Stimulated activated CD4-positive, alpha-beta T cell treated with anti-CD3 and anti-CD28 coated beads, Interleukin-1b, Interleukin-23, amount 100 ng/mL, for 1 hour (primary cell): ENCODE measurements at regions not wholly inside any gene's neighbourhood (a gene's known extent, or its start where the extent isn't known, plus 50 kb on each side); places are given as distances from the start of the nearest gene placed in this dataset.
"Not testable (repeated sequence)": the region's sequence is repeated elsewhere in the genome, so short reads cannot be mapped to it uniquely, and the experiment has no call there.

ENCODE experiments used
- DNase-seq, 2 donors: peaks; one replicate each; pipeline ENCODE4 v3.0.0-alpha.2; 2020; ENCODE audit warnings: low read depth in 2 of 2

DNA sequence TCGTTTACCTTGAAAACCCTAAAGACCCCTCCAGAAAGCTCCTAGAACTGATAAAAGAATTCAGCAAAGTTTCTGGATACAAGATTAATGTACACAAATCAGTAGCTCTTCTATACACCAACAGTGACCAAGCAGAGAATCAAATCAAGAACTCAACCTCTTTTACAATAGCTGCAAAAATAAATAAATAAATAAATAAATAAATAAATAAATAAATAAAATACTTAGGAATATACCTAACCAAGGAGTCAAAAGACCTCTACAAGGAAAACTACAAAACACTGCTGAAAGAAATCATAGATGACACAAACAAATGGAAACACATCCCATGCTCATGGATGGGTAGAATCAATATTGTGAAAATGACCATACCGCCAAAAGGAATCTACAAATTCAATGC, 186.8 kb upstream of the EOLA2 start:
- DNase-seq: not testable (repeated sequence)

DNA sequence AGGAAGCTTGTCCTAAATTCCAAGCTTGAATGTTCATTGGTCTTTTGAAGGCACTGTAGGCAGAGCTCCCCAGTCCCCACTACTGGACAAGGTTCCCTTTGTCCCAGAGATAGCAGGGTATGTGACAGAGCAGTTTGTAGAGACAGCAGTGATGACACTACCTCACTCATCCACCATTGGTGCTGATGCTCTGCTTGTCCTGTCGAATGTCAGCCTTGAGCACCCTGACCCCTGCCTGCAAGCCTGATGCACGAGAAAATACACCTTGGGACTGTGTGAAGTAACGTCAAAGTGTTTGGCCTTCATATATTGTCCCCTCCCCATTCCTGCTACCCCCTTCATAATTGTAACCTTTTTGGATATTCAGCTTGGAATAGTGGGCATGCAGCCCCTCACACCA, 188.9 kb upstream of the EOLA2 start:
- DNase-seq: no peak

DNA sequence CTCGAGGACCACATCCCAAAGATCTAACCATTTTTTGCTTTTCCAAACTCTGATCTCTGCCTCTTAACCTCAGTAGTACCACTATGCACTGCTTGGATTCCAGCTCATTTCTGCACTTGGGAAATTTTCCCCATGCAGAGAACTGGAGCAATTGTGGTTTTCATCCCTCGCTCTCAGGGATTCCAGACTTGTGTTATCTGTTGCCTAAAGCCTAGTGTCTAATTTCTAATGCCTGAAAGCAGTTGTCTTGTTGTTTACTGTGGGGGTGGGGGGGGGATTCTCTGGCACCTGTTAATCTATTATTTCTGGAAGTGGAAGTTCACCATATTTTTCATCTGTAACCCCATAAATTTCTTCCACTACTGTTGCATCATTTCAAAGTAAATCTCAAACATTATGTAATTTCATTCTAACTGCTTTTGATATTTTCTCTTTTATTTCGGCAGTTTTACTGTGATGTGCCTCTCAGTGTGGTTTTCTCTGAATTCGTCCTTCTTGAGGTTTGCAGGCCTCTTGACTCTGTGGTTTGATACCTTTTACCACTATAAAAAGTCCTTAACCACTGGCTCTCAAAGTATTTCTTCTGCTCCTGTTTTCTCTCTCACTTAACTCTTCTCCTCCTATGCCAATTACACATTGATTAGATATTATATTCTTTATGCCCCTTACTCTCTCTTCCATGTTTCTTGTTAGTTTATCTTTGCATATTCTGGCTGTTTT, 205.6 kb upstream of the EOLA2 start:
- DNase-seq: no peak

DNA sequence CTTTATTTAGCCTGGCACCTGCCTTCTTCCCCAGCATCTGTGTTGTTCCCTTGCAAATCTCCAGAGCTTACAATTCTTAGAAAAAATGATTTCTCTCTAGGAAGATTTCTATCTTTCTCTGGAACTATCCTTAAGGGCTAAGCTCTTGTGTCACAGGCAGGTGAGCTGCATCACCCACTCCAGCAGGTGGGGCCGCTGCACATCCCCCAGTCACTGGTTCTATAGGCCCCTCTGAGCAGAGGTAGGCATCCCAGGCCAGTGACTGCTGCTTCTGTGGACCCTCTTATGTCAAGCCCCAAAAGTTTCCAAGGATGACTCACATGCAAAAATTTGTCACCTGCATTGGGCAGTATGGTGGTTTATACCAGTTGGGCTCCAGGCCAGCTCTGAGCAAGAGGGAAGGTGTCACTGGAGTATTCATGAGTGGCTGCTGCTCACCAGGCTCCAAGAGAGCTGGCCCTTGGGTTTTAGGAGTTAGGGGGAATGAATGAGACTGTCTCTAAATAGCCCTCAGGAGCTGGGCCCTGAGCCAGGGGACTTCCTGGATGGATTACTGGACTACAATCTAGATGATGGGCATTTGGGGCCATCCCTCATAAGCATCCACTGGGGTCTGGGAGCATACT, 208.1 kb upstream of the EOLA2 start:
- no peak for DNase-seq

DNA sequence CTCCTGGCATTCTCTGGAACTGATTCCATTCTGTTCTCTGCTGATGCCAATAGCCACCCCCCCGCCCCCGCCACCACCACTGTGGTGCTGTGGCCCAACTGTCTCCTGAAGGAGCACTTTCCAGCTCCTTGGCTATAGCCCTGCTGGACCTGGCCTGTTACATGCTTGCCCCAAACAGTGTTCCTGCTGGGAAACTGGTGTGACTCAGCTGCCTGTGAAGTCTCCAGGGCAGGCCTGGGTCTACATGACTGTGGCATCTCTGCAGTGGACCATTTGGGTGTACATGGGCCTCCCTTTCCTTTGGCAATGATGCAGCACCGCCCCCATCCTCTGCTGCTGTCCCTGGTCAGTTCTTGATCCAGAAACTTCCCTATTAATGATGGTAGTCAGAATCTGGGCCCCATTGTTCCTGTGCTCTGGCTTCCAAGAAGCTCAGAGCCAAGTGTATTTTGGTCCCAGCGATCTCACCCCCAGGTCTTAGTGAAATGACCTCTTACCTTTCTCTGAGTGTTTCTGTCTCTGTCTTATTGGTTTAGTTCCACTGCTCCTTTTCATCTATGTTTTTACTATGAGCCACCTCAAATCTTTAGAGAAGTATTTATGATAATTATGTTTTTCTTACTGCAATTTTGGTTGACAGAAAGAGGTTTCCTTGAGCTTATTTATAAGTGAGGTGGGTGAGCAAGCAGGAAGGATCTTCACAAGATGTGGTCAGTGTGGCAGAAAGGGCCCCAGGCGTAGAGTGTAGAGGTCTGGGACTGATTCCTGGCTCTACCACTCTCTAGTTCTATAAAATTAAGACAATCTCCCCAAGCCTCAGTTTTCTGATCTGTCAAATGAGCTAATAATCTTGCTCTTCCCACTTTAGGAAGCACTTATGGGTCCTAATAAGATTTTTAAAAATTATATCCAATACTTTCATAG, 210.7 kb upstream of the EOLA2 start:
- DNase-seq: no peak

DNA sequence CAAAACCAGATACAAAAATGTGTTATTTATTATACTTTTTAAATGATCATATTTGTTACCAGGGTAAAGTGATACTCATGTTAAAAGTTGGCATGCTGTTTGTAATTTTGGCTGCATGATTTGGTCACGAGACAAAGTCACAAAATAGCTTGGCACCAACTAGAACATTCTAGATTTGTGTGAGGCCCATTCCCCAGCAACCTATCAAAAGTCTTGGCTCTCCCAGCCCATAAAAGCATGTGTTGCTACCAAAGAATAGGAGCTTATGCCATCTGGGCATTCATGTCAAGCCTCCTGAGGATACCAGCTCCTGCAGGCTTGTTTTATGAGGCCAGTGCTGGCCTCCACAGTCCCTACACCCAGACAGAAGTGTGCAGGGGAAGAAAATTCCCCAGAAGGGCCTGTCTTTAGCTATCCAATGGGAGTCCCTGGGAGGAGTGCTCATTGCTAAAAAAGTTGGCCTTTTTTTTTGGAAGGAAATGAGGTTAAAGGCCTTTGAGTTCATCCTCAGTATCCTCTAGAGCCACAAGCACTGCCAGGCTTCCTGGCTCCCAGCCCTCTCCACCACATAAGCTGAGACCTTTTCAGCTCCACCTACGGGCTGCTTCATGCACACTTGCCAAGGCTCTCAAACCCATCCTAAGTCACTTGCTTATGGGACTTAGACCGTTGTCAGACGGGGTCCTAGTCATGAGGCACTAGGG, 211.9 kb upstream of the EOLA2 start:
- no peak for DNase-seq

DNA sequence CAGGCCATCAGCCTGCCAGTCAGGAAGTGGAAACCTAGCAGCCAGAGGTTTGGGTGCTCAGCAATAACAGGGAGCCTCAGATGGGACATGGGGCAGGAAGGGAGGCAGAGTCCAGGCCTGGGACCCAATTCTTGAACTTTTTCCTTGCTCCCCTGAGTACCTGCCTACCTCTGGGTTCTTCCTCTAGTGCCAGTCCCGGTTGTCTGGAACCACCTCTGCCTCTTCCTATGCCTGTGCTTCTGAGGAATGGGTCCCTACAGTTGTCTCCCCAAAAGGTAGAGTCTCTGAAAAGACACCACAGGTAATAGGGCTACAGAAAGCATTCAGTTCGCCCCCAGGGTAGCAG, 212.4 kb upstream of the MAMLD1 start:
- no peak for DNase-seq

DNA sequence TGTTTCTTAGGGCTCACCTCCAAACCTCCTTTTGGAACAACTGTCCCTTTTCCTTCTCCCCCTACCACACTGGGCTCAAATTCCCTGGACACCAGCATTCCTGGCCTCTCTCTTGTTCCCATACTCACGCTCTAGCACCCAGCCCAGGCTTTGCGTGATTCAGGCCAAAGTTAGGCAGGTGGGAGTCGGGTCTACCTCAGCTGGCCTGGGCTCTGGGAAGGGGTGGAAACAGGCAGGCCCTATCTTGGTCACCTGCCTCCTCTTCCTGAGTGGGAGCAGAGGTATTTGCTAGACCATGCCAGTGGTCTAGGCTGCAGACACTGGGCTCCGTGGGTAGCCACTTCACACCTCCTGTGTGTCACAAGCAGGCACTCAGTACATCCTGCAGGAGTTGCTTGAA, 211.1 kb upstream of the MAMLD1 start:
- DNase-seq: no peak

DNA sequence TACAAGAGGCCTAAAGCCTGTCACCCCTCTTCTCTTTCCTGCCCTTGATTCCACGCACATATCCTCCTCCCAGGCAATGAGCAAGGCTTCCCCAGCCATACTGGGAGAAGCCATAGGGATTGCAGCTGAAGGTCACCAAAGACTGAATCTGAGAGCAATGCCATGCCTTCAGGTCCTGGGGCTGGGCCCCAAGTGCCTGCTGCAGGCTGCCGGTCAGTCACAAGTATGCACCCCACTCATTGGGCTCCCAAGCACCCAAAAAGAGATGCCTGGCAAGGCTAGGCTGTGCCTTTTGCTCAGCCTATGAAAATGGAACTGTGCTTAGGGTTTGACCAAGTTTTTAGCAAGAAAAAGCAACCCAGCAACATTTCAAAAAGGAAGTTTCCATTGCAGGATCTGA, 210.6 kb upstream of the MAMLD1 start:
- DNase-seq: no peak

DNA sequence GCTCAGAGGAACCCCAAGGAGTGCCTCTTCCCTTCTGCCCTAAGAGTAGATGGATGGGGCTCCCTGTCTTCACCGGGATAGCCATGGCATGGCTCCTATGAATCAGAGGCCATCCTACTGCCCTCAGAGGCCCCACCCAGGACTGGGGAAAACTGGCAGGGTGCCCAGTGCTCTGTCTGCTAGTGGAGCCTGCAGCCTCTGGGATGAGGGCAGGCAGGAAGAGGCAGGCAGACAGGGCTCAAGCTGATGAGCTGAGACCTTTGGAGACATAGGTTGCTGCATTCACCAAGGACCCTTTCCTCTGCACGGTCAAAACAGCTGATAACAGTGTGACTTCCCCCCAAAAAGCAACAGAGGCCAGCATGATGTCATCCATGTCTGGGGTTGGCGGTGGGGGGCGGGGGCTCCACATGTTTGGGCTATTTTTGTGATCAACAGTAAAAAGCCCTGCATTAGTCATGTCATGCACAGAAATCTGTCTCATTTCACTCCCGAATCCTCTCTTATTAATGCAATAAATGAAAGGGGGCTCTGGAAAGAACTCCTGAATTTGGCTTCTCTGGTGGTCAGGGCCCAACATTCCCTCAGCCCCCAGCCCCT, 207.6 kb upstream of the MAMLD1 start:
- no peak for DNase-seq

DNA sequence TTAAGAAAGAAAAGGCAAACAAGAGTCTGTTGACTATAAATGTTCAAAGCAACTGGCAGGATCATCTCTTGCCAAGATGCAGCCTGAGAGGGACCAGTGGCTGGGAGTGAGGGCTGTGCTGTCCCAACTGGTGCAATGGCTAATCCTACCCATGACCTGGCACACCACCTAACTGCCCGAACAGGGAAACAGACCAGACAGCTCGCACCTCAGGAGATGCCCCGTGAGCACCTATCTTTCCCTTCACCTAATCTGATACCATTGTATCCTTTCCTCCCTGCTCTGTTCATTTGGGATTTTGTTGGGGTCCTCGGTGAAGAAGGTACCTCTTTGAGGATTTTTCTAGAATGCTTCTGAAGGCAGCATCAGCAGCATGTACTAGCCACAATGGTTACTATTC, 206.5 kb upstream of the MAMLD1 start:
- no peak for DNase-seq

DNA sequence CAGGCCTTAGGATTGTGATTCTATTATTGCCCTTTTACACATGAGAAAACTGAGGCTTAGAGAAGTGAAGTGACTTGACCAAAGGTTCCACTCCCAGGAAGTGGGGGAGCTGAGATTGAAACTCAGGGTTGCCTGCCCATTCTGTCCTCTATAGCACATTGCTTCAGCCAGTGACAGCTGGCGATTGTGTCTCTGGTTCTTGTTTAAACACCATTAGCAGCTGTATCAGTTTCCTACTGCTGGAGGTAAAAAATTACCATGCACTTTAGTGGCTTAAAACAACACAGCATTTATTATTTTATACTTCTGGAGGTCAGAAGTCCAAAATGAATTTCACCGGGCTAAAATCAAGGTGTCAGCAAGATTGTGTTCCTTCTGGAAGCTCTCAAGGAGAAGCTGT, 205.8 kb upstream of the MAMLD1 start:
- no peak for DNase-seq

DNA sequence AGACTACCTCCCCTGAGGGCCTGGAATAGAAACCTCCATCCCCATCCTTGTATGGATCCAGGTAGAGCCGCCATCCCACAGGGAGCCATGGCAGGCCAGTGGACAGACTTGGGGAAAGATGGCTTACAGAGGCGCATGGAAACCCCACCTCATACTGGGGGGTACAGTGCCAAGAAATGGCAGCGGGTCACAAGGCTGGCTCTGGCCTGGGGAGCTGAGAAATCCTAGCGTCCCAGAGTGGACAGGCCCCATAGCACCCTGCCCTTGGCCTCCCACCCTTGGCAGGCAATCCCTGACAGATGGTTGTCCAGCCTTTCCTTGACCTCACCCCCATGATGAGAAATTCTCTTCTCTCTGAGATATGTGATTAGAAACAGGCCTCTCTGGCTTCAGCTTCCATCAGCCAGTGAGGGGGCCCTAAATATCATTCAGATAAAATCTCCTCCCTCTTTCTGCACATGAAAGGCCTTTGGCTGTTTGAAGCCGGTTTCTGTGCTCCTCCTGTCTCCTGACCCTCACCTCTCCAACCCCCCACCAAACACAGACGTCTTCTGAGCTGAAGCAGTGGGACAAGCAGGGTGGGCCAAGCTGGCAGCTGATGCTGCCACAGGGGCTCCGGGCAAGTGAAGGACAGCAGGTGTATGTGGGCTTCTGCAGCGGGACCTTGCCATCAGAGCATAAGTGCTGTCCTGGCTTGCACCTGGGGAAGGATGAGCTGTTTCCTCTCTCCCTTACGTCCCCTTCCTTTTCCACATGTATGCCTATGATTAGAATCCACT, 204.4 kb upstream of the MAMLD1 start:
- DNase-seq: no peak

DNA sequence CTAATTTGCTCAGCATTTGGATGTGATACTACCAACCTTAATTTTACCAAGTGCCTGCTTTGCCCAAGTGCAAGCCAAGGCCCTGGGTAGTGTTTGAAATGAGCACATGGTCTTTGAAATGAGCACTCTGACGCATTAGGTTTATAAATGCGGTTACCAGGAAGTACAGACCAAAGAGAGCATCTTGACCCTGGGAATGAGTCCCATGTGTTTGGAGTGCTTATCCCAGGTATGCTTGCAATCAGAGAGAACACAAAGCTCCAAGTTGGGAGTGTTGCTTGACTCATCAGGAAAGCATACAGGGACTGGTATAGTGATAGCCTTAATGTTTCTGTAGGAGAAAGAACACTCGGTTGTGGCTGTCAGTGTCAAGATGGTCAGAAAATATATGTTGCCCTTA, 203.6 kb upstream of the MAMLD1 start:
- no peak for DNase-seq

DNA sequence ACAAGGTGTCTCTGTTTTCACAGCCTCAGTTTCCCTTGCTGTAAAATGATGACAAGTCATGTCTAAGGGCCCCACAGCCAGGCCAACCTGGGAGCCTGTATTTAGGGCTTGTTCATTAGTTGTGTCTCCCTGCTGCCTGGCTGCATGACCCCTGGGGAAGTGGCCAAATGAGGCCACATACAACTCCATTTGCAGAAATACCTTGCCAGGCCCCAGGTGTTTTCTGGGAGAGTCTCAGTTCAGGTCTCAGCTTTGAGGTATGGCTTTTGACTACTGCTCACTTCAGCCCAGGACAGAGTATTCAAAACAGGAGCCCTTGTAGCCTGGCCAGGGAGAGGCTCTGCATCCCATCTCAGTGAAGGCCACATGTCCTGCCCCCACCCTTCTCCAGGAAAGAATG, 202.5 kb upstream of the MAMLD1 start:
- DNase-seq: no peak

DNA sequence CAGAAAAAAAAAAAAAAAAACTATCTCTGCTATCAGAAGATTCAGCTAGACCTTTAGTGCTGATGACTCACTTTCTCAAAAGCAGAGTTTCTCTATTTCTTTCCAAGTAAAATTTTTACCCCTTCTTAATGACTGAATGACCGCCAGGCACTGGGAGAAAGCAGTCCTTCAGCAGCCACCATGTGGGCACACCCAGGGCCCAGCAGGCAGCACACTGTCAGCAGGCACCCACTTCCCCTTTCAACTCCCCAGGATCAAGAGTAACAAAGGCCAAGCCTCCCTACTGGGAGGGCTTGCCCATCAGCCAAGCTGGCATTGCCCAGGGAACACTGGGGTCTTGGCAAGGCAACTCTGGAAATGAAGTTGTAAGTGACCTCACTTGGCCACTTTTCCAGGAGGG, 201.9 kb upstream of the MAMLD1 start:
- DNase-seq: no peak

DNA sequence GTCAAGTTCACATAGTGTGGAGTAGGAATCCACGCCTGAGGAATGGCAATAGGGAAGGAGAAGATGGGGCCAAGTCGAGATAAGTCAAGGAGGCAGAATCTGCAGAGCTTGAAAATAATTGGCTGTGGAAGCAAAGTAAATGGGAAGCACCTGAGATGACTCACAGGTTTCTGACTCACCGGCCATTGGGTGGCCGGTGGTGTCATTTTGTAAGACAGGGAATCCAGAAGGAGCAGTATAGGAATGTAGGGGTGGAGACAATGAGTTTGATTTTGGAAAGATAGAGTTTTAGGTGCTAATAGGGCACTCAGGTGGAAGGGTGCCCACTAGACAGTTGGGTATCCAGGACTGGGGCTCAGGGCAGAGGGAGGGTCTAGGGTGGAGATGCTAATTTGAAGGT, 201.0 kb upstream of the MAMLD1 start:
- DNase-seq: no peak

DNA sequence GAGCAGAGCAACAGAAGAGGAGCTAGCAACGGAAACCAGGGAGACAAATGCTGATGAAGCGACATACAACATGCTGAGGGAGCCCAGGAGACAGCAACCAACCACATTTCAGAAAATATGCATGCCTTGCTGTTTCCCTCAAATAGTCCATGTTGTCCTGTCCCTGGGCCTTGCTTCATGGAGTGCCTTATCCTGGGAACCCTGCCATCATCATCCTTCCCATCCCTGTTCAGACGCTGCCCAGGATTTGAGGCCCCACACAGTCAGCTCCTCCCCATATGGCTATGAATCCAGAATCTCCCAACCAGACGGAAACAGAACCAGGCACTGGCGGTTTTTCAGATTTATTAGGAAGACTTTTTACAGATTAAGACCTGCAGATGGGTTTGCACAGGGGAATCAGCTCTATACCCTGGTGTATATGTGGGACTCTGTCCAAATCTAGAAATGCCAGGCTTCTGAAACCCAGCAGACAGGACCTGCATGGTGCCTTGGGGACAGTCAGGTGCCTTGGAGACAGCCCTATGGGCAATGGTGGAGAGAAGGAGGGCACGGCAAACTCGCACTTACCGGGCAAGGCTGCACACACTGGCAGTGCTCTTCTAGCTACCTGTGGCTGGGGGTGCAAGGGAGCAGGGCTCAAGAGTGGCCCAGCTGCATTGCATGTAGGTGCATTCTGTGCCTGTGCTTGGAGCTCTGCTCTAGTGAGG, 199.7 kb upstream of the MAMLD1 start:
- DNase-seq: no peak

DNA sequence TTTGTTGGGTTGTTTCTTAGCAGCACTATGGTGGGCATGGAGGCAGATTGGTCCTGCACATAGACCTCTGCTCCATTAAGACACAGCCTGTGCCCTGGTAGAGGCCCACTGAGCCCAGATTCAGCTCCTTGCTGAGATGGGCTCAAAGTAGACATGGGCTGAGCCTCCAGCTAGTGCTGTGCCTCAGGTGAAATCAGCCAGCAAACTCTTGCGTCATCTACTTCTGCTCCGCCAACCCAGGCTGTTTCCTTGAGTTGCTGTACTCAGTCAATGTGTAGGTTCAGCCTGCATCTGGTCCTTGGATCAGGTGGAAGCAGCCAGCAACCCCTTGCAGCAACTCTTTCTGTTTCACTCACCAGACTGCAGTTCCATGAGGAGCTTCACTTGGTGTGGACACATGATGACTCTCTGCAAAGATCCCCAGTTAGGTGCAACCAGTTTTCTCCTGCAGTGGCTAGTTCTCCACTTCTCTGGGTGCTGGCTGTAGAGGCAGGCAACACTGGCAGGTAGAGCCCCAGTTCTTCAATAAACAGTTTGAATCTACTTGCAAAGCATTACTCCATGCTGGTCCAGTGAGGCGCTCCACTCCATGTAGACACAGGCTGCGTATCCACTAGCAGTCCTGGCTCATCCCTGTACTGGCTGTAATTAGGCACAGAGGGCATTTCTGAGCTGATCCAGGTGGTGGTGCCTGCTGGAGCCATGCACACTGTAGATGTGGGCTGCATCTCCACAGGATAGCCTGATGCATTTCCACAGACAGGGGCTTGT, 199.0 kb upstream of the MAMLD1 start:
- DNase-seq: no peak
